ENCODE measurements at regions not wholly inside any gene's neighbourhood (a gene's known extent, or its start where the extent isn't known, plus 50 kb on each side); places are given as distances from the start of the nearest gene placed in this dataset.

GRCh38 chr6:97460394-97461080, 177.5 kb upstream of the MMS22L start:
- no peaks in the 10 kb centered on the region for H3K4me1 ChIP-seq (ENCODE audit: control insufficient read depth in 2 of 2, insufficient read depth in 2 of 2, low read length in 2 of 2)
- Mint-ChIP-seq H3K4me3 (no peak overlapping the region), H3K9me3 (ENCODE audit: insufficient read depth) (no peaks in the 10 kb centered on the region), H3K27ac (no peak overlapping the region), H3K27me3 (peaks cover 8% of the 10 kb centered on the region), H3K4me1 (no peaks in the 10 kb centered on the region)
- H3K9me3 ChIP-seq (ENCODE audit: control extremely low read depth in 1 of 3, control insufficient read depth in 2 of 3, insufficient read depth in 1 of 3, low read length in 2 of 3), result no peaks in the 10 kb centered on the region
- ChIA-PET CTCF (no interaction called here), POLR2A (no interaction called here)
- H3K4me3 ChIP-seq (ENCODE audit: control extremely low read depth in 1 of 5, extremely low read depth in 1 of 5, insufficient read depth in 1 of 5, low read depth in 2 of 5, low read length in 4 of 5), result no peak overlapping the region
- WGBS (ENCODE audit: insufficient coverage), result 80% methylated on average over 4 of the region's 7 CpGs
- no peaks in the 10 kb centered on the region for H3K36me3 ChIP-seq (replicated peaks in 1 of 2; ENCODE audit: control extremely low read depth in 1 of 2, control insufficient read depth in 1 of 2, extremely low read depth in 1 of 2, insufficient read depth in 2 of 2, low read length in 1 of 2)
- H3K27me3 ChIP-seq (replicated peaks in 1 of 4; ENCODE audit: control extremely low read depth in 1 of 4, control insufficient read depth in 3 of 4, insufficient read depth in 4 of 4, low read length in 3 of 4), result no peaks in the 10 kb centered on the region
- no peak for TF ChIP-seq CTCF (IDR thresholded peaks at IDR 0.05)
- no peaks in the 10 kb centered on the region for H4K20me1 ChIP-seq (ENCODE audit: control insufficient read depth, insufficient read depth, low read length, poor library complexity, severe bottlenecking)
- H2AFZ ChIP-seq (ENCODE audit: insufficient read depth, low read depth, low read length, poor library complexity, severe bottlenecking), result no peak overlapping the region
- no peak for ATAC-seq (ENCODE audit: low read depth)
- no peak overlapping the region for H3K9ac ChIP-seq (ENCODE audit: low read length)
- H3K4me2 ChIP-seq (replicated peaks; ENCODE audit: low read depth, low read length, poor library complexity, severe bottlenecking), result no peak overlapping the region
- no peak for DNase-seq
- no peak overlapping the region for H3K27ac ChIP-seq (ENCODE audit: low read length in 2 of 2)
- intact Hi-C loops (cut with micrococcal nuclease), result no loop called here
- H3K79me2 ChIP-seq (ENCODE audit: control insufficient read depth, insufficient read depth, low read length), result no peaks in the 10 kb centered on the region

- Mint-ChIP-seq H3K4me3 (no peak overlapping the region), H3K27ac (no peak overlapping the region), H3K4me1 (no peaks in the 10 kb centered on the region), H3K27me3 (peaks cover 8% of the 10 kb centered on the region), H3K9me3 (ENCODE audit: insufficient read depth) (no peaks in the 10 kb centered on the region)
- H3K79me2 ChIP-seq (ENCODE audit: control insufficient read depth, insufficient read depth, low read length), result no peaks in the 10 kb centered on the region
- no peaks in the 10 kb centered on the region for H4K20me1 ChIP-seq (ENCODE audit: control insufficient read depth, insufficient read depth, low read length, poor library complexity, severe bottlenecking)
- no peaks in the 10 kb centered on the region for H3K36me3 ChIP-seq (replicated peaks in 1 of 2; ENCODE audit: control extremely low read depth in 1 of 2, control insufficient read depth in 1 of 2, extremely low read depth in 1 of 2, insufficient read depth in 2 of 2, low read length in 1 of 2)
- H3K4me1 ChIP-seq (ENCODE audit: control insufficient read depth in 2 of 2, insufficient read depth in 2 of 2, low read length in 2 of 2), result no peaks in the 10 kb centered on the region
- no peak overlapping the region for H3K9ac ChIP-seq (ENCODE audit: low read length)
- ATAC-seq (ENCODE audit: low read depth) (no peak), DNase-seq (no peak)
- WGBS (ENCODE audit: insufficient coverage), result 80% methylated on average over 1 of the region's 3 CpGs
- no peaks in the 10 kb centered on the region for H3K9me3 ChIP-seq (ENCODE audit: control extremely low read depth in 1 of 3, control insufficient read depth in 2 of 3, insufficient read depth in 1 of 3, low read length in 2 of 3)
- CTCF ChIA-PET, result no interaction called here
- TF ChIP-seq CTCF (IDR thresholded peaks at IDR 0.05), result no peak
- no peak for TF ChIP-seq EZH2 (IDR thresholded peaks at IDR 0.05; ENCODE audit: borderline replicate concordance, insufficient read depth, low read depth, low read length, poor library complexity, severe bottlenecking)
- H2AFZ ChIP-seq (ENCODE audit: insufficient read depth, low read depth, low read length, poor library complexity, severe bottlenecking), result no peak overlapping the region
- H3K4me2 ChIP-seq (replicated peaks; ENCODE audit: low read depth, low read length, poor library complexity, severe bottlenecking), result no peak overlapping the region
- POLR2A ChIA-PET, result no interaction called here
- H3K27me3 ChIP-seq (replicated peaks in 1 of 4; ENCODE audit: control extremely low read depth in 1 of 4, control insufficient read depth in 3 of 4, insufficient read depth in 4 of 4, low read length in 3 of 4), result no peaks in the 10 kb centered on the region
- no peak overlapping the region for H3K4me3 ChIP-seq (ENCODE audit: control extremely low read depth in 1 of 5, extremely low read depth in 1 of 5, insufficient read depth in 1 of 5, low read depth in 2 of 5, low read length in 4 of 5)
- intact Hi-C loops (cut with micrococcal nuclease), result no loop called here
- H3K27ac ChIP-seq (ENCODE audit: low read length in 2 of 2), result no peak overlapping the region
Measured at GRCh38 chr6:97461218-97461617, 178.2 kb upstream of the MMS22L start.

Measured in B cell (primary cell).